AG10803 (cell line): ENCODE measurements at regions not wholly inside any gene's neighbourhood (a gene's known extent, or its start where the extent isn't known, plus 50 kb on each side); places are given as distances from the start of the nearest gene placed in this dataset.

Experiments
- DNase-seq: peaks from one replicate; pipeline ENCODE4 v3.0.0; 2010; ENCODE audit warnings: low read depth
- H3K4me3 ChIP-seq: 2 replicates; pipeline ENCODE4 v1.5.1; 2011; ENCODE audit warnings: mild to moderate bottlenecking, low read length, control low read depth
- TF ChIP-seq, protein P1 (sequence below): conservative IDR thresholded peaks from 2 replicates; pipeline ENCODE4 v1.5.1; 2011; ENCODE audit warnings: mild to moderate bottlenecking, low read length, control low read depth, inconsistent platforms

DNA sequence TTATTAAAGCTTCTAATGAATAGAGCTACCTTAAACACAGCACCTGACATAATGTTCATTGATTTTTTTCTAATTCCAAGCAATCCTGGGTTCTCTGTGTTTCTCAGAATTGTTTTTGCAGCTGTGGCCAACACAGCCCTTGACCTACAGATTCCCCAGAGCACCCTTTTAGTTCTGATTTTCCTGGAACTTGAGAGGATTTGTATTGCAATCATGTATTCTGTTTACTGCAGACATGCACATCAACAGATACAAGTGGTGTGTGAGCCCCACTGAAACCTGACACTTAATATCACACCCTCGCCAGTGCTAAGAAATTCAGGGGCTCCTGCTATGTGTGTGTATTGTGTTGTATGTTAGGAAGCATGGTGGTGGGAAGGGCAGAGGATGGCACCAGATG, 344.2 kb upstream of the POM121L12 start:
- no peak overlapping the region for H3K4me3 ChIP-seq
- TF ChIP-seq, protein P1, sequence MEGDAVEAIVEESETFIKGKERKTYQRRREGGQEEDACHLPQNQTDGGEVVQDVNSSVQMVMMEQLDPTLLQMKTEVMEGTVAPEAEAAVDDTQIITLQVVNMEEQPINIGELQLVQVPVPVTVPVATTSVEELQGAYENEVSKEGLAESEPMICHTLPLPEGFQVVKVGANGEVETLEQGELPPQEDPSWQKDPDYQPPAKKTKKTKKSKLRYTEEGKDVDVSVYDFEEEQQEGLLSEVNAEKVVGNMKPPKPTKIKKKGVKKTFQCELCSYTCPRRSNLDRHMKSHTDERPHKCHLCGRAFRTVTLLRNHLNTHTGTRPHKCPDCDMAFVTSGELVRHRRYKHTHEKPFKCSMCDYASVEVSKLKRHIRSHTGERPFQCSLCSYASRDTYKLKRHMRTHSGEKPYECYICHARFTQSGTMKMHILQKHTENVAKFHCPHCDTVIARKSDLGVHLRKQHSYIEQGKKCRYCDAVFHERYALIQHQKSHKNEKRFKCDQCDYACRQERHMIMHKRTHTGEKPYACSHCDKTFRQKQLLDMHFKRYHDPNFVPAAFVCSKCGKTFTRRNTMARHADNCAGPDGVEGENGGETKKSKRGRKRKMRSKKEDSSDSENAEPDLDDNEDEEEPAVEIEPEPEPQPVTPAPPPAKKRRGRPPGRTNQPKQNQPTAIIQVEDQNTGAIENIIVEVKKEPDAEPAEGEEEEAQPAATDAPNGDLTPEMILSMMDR = no peak
- DNase-seq = no peak

DNA sequence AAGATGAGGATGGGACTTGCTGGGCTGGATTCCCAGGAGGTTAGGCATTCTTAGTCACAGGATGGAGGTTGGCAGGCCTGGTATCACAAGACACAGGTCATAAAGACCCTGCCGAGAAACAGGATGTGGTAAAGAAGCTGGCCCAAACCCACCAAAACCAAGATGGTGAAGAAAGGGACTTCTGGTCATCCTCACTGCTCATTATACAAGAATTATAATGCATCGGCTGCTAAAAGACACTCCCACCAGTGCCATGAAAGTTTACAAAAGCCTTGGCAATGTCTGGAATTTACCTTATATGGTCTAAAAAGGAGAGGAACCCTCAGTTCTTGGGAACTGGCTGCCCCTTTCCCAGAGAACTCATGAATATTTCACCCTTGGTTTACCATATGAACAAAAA, 345.5 kb upstream of the POM121L12 start:
- TF ChIP-seq, protein P1 = no peak
- no peak for DNase-seq
- H3K4me3 ChIP-seq = no peak overlapping the region

DNA sequence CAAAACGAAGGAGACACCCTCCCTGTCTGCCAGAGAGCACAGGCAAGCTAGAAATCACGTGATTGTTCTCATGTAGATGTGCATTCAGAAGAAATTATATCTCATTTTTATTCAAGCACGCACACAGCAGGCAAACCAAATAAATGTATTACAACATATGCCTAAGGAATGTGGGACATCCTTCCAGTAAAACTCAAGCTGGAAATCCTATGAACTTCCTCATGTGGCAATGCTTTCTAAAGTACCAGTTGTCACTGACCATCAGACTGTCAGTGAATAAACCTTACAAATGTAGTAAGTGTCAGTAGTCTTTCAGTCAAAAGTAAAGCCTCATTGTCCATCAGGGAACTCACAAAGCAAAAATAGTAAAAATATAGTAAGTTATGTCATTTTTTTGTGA, 350.1 kb upstream of the POM121L12 start:
- DNase-seq = no peak
- no peak overlapping the region for H3K4me3 ChIP-seq
- TF ChIP-seq, protein P1 = no peak

DNA sequence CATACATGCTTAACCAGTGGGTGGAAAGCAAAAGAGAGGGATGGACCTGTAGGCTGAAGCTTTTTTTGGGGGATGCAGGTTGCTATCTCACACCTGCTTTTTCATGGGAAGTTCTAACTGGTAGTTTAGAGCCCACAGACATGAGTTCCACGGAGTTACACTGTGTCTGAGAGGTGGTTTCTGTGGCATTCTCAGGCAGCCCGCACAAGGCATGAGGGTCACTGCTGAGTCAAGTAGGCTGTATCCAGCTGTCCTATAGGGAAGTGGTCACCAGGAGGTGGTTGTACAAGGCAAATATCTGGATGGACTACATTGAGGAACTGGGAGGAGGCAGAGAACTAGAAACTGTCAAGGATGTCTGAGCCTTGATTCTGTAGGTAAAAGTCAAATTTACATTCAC, 351.0 kb upstream of the POM121L12 start:
- TF ChIP-seq, protein P1 = no peak
- no peak for DNase-seq

DNA sequence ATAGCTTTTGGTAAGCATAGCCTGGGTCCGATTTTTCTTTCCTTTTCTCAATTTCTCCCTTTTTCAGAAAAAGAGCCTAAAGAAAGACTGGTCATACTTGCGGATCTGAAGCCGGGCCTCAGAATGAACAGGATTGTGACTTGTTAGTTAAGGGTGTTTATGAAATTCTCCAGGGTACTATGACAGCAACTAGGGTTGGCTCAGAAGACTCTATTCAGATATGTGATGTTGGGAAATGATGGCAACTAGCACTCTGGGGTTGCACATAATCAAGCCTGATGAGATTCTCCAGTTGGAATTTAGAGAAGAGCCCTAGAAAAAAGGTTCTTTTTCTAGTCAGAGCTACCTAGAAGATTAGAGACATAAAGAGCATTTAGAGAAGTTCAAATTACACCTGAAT, 352.4 kb upstream of the POM121L12 start:
- TF ChIP-seq, protein P1 = no peak
- H3K4me3 ChIP-seq = no peak overlapping the region
- no peak for DNase-seq

More for the DNA sequence above, 351.0 kb upstream of the POM121L12 start:
- no peak overlapping the region for H3K4me3 ChIP-seq

DNA sequence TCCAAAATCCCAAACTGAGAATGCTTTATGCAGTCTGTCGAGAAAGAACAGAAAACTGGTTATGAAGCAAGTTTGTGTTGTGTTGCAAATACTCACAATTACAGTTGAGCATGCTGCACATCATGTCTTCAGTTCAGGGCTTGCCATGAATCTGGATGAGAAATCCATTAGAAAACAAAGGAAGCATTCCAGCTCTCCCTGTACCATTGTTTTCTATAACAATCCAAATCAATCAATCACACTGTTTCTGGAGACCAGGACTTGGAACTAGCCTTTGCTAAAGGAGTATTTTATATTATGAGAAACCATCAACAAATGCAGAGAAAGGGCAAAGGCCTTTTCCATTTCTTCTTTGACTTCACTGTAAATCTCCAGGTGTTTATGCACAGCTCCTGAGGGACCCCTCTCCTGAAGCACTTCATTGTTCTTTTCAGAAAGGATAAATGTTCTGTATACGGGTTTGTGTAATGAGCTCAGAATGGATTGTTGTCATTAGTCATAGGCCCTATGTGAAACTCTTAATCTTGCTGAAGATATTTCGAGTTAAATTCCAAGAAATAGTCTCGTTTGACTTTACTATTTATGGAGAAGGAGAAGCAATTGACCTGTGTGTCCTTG, 364.7 kb upstream of the POM121L12 start:
- TF ChIP-seq, protein P1 = no peak
- H3K4me3 ChIP-seq = no peak overlapping the region
- DNase-seq = no peak

DNA sequence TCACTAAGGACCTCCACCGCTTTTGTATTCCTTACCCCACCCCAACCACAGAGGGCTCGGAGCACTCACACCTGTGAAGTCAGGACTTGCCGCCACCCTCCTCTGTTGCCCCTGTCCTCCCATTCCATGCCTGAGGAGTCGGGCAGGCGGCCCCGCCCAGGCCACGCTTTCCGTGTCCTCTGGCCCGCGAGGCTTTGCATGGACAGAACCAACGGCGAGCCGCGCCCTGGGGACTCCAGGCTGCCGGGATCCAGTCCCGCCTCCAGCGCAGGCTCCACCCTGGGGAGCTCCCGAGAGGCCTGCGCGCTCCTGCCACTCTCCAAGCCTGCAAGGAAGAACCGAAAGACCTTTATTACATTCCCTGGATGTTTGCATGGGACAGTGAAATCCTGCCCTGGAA, 366.4 kb upstream of the POM121L12 start:
- H3K4me3 ChIP-seq = no peak overlapping the region
- no peak for DNase-seq
- TF ChIP-seq, protein P1 = no peak
